ENCODE measurements at regions not wholly inside any gene's neighbourhood (a gene's known extent, or its start where the extent isn't known, plus 50 kb on each side); places are given as distances from the start of the nearest gene placed in this dataset.

DNA sequence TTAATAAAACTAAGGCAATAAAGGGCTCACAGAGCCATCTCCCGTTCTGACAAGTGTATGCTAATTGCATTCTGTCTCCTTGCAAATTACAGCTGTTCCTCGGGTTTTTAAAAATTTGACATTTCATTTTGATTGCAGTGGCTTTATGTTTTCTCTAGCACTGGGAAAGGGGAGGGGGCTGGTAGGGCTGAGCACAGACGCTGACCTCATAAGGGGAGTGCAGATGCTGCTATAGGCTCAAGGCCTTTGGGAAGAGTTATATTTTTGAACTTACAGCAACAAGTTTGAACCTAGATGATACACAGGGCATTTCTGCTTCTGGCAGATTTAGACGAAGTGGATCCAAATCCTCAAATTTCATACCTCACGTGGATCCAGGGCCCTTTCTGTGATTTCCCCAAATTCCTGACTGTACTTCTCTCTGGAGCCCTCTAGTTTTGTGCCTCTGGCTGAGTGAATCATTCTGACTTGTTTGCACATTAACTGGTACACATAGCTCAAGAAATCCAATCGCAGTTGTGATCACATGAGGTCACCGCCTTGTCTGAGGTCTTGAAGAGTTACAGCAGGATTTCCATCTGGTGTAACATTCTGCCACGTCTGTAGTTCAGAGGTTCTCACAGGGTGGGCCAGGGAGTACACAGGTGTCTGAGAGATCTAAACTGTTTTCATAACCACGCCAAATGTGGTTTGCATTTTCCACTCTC is 230.3 kb downstream of the C1orf94 start:
- Histone ChIP-seq H3K4me1 (replicated peaks) (peaks cover 3% of the 10 kb centered on the region), H3K27ac (no peak overlapping the region), H3K27me3 (replicated peaks; ENCODE audit: insufficient read depth) (no peaks in the 10 kb centered on the region), H3K36me3 (no peaks in the 10 kb centered on the region), H3K9me3 (no peaks in the 10 kb centered on the region), H3K4me3 (no peak overlapping the region)
- intact Hi-C loops (cut with DNase I) = no loop called here
- no peak for DNase-seq (ENCODE audit: low spot score)
- TF ChIP-seq, protein P1, sequence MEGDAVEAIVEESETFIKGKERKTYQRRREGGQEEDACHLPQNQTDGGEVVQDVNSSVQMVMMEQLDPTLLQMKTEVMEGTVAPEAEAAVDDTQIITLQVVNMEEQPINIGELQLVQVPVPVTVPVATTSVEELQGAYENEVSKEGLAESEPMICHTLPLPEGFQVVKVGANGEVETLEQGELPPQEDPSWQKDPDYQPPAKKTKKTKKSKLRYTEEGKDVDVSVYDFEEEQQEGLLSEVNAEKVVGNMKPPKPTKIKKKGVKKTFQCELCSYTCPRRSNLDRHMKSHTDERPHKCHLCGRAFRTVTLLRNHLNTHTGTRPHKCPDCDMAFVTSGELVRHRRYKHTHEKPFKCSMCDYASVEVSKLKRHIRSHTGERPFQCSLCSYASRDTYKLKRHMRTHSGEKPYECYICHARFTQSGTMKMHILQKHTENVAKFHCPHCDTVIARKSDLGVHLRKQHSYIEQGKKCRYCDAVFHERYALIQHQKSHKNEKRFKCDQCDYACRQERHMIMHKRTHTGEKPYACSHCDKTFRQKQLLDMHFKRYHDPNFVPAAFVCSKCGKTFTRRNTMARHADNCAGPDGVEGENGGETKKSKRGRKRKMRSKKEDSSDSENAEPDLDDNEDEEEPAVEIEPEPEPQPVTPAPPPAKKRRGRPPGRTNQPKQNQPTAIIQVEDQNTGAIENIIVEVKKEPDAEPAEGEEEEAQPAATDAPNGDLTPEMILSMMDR (IDR thresholded peaks at IDR 0.05) = no peak
- TF ChIP-seq POLR2A (IDR thresholded peaks at IDR 0.05) (no peak), POLR2AphosphoS5 (IDR thresholded peaks at IDR 0.05) (no peak)
- 42% methylated on average over 9 of the region's 9 CpGs for WGBS

DNA sequence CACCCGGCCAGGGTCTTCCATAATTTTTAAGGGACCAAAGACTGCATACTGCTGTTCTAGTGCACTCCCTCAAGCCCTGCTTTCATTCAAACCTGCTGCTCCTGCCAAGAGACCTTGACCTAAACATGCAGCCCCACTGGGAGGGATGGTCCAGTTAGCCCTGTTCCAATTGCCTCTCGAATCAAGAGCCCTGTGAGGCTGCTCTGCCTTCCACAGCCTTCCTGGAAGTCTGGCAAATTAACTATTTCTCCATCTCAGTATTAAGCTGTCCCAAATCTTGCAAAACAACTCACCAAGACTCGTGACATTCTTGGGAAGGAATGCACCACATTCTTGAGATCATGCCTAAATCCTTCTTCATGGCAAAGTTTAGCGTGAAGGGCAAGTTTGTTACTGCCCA is 231.3 kb downstream of the C1orf94 start:
- Histone ChIP-seq H3K4me3 (no peak overlapping the region), H3K36me3 (no peaks in the 10 kb centered on the region), H3K4me1 (replicated peaks) (peaks cover 3% of the 10 kb centered on the region), H3K9me3 (no peaks in the 10 kb centered on the region), H3K27me3 (replicated peaks; ENCODE audit: insufficient read depth) (no peaks in the 10 kb centered on the region), H3K27ac (no peak overlapping the region)
- intact Hi-C loops (cut with DNase I) = no loop called here
- TF ChIP-seq POLR2AphosphoS5 (IDR thresholded peaks at IDR 0.05) = no peak
- TF ChIP-seq POLR2A (IDR thresholded peaks at IDR 0.05) = no peak
- TF ChIP-seq, protein P1 (IDR thresholded peaks at IDR 0.05) = no peak
- DNase-seq (ENCODE audit: low spot score) = no peak
- WGBS = 78% methylated on average over 4 of the region's 4 CpGs

DNA sequence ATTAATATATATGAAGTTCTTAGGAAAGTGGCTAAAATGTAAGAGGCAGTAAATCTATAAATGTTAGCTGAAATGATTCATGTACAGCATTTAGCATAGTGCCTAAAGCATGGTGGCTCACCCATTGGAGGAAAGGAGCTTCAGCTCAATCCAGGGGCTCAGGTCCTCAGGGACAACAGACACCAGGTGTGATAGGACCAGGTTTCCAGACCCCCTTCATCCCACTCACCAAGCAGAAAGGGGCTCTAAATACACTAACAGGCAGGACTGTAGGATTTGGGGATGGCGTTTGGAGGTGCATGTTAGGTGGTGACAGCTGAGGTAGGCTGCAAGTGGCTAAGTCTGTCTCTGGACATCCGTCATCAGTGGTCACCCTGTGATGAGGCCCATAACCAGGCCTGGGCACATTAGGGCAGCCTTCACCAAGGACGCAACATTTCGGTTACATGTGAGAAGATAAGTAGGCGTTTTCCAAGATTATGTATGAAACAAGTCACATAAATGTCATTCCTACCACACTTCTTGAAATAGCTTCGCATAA is 233.1 kb downstream of the C1orf94 start:
- TF ChIP-seq, protein P1 (IDR thresholded peaks at IDR 0.05) = no peak
- TF ChIP-seq POLR2AphosphoS5 (IDR thresholded peaks at IDR 0.05) = no peak
- no peak for TF ChIP-seq POLR2A (IDR thresholded peaks at IDR 0.05)
- no peak for DNase-seq (ENCODE audit: low spot score)
- Histone ChIP-seq H3K9me3 (no peaks in the 10 kb centered on the region), H3K4me1 (replicated peaks) (peaks cover 3% of the 10 kb centered on the region), H3K27me3 (replicated peaks; ENCODE audit: insufficient read depth) (no peaks in the 10 kb centered on the region), H3K4me3 (no peak overlapping the region), H3K36me3 (no peaks in the 10 kb centered on the region), H3K27ac (no peak overlapping the region)
- 95% methylated on average over 6 of the region's 6 CpGs for WGBS
- intact Hi-C loops (cut with DNase I) = no loop called here

DNA sequence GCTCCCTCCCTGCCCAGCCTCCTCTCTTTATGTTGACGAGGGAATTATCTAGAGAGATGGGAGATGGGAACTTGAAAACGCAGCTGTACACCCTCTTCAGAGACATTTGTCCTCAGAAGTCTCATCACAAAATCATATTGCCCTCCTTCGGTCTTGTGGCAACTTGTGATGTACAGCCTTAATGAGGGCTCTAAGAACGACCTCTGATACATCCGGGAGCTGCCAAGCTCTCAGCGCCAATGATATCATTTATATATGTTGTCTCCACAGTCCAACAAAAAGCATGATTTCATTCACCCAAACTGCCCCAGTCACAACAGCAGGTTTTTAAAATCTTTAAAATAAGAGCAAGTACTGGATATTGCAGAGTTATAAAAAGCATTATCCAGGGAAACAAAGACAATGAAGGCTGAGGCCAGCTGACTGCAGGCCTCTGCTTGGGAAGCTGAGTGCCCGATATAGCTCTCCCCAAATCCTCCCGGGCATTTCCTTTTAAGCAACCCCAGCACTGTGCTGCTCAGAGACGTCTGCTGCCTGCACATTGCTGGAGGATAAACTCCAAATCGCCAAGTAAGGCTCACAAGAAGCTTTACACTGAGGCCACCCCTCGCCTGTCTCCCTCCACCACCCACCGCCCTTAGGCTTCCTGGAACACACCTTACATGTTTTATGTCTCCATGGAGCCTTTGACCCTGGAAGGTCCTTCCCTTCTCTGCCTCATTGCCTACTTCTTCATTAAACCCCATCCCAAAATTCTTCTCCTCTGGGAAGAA is 236.1 kb downstream of the C1orf94 start:
- Histone ChIP-seq H3K36me3 (no peaks in the 10 kb centered on the region), H3K4me3 (no peak overlapping the region), H3K4me1 (replicated peaks) (no peaks in the 10 kb centered on the region), H3K27me3 (replicated peaks; ENCODE audit: insufficient read depth) (no peaks in the 10 kb centered on the region), H3K9me3 (no peaks in the 10 kb centered on the region), H3K27ac (no peak overlapping the region)
- no peak for DNase-seq (ENCODE audit: low spot score)
- WGBS = 68% methylated on average over 12 of the region's 12 CpGs
- no peak for TF ChIP-seq POLR2AphosphoS5 (IDR thresholded peaks at IDR 0.05)
- TF ChIP-seq, protein P1 (IDR thresholded peaks at IDR 0.05) = no peak
- no peak for TF ChIP-seq POLR2A (IDR thresholded peaks at IDR 0.05)
- intact Hi-C loops (cut with DNase I) = no loop called here

All from prostate gland (tissue), 2 donors.